ENCODE measurements at regions not wholly inside any gene's neighbourhood (a gene's known extent, or its start where the extent isn't known, plus 50 kb on each side); places are given as distances from the start of the nearest gene placed in this dataset.

DNA sequence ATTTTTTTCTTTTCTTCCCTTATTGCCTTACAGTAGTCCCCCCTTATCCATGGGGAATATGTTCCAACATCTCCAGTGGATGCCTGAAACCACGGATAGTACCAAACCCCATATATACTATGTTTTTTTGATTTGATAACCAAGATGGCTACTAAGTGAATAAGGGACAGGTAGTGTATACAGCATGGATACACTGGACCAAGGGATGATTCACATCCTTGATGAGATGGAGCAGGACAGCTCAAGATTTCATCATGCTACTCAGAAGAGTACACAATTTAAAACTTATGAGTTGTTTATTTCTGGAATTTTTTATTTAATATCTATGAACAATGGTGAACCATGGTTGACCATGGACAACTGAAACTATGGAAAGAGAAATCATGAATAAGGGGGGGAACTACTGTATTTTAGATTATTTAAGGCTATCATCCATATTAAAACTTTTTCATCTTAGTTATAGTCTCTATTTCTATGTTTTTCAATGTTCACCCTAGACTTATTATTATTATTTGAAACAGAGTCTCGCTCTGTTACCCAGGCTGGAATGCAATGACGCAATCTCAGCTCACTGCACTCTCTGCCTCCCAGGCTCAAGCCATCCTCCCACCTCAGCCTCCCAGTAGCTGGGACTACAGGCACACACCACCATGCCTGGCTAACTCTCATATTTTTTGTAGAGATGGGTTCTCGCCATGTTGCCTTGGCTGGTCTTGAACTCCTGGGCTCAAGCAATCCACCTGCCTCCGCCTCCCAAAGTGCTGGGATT lies 188.0 kb upstream of the PELI2 start:
- DNase-seq (ENCODE audit: insufficient read length) (no peak), FAIRE-seq (no peak)
- no peak for TF ChIP-seq POLR2AphosphoS5 (IDR thresholded peaks at IDR 0.05; ENCODE audit: low read depth, low read length)
- TF ChIP-seq POLR2A (IDR thresholded peaks at IDR 0.05; ENCODE audit: low read depth, low read length): no peak
- TF ChIP-seq TAF1 (IDR thresholded peaks at IDR 0.05; ENCODE audit: borderline replicate concordance, low read depth, low read length): no peak

DNA sequence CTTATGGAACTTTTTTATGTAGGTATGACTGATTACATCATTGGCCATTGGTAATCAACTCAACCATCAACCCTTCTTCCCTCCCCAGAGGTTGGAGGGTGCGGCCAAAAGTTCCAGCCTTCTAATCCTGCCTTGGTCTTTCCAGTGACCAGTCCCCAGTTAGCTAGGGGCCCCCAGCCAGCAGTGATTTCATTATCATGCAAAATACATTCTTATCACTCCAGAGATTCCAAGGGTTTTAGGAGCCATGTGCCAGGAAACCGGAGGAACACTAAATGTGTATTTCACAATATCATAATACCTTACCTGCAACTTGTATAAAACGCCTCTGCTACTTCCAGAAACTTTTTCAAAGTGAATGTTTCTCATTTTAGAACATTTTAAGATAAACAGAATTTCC lies 181.5 kb upstream of the PELI2 start:
- no peak for FAIRE-seq
- DNase-seq (ENCODE audit: insufficient read length): no peak
- TF ChIP-seq POLR2AphosphoS5 (IDR thresholded peaks at IDR 0.05; ENCODE audit: low read depth, low read length) (no peak), POLR2A (IDR thresholded peaks at IDR 0.05; ENCODE audit: low read depth, low read length) (no peak), TAF1 (IDR thresholded peaks at IDR 0.05; ENCODE audit: borderline replicate concordance, low read depth, low read length) (no peak)

DNA sequence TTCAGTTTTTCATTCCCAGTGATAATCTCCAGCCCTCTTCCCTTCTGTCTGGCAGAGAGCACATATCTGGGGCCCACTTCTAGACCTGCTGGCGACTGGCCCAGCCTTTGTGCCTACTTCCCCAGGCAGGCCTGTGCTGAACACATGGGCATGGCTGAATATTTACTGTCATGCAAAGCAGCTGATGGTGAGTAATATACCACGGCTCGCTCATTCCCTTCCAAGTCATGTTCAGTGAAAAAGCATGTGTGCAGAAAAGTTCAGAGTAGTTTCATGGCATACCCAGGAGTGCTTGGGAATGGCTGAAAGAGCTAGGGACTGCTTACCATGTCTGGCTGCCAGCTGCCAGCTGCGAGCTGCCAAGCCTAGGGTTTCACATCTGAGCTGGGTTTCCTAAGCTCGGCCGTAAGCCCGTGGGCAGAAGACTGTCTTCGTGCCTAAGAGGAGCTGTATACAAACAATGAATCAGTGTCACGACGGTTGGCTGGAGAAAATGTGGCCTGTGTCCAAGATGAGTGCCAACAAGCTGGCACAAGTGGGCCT lies 179.9 kb upstream of the PELI2 start:
- DNase-seq (ENCODE audit: insufficient read length): no peak
- TF ChIP-seq TAF1 (IDR thresholded peaks at IDR 0.05; ENCODE audit: borderline replicate concordance, low read depth, low read length): no peak
- no peak for TF ChIP-seq POLR2AphosphoS5 (IDR thresholded peaks at IDR 0.05; ENCODE audit: low read depth, low read length)
- TF ChIP-seq POLR2A (IDR thresholded peaks at IDR 0.05; ENCODE audit: low read depth, low read length): no peak
- no peak for FAIRE-seq

DNA sequence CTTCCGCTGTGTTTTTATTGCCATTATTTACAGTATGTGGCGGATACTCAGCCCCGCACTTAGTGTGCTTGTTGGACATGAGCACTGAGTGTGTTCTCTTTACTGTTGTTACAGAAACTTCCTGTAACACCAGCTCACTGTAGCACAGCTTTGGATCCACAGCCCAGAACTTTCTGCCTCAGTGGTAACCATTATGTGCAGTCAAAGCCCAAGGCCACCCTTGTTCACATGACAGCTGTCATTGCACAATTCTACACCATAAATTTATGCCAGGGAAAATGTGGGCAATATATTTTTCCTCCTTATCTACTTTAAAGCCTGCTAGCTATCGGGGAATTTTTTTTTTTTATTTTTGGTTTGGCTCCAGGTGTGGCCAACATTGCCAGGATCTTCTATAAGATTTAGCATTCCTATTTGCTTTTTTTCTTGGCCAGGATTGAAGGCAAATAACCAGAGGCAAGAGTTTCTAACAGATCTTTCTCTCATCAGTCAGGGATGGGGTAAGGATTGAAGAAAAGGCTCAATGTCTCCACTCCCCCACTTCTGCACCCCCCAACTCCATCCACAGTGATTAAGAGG lies 176.0 kb upstream of the PELI2 start:
- DNase-seq (ENCODE audit: insufficient read length) (no peak), FAIRE-seq (no peak)
- TF ChIP-seq POLR2AphosphoS5 (IDR thresholded peaks at IDR 0.05; ENCODE audit: low read depth, low read length): no peak
- no peak for TF ChIP-seq POLR2A (IDR thresholded peaks at IDR 0.05; ENCODE audit: low read depth, low read length)
- no peak for TF ChIP-seq TAF1 (IDR thresholded peaks at IDR 0.05; ENCODE audit: borderline replicate concordance, low read depth, low read length)

DNA sequence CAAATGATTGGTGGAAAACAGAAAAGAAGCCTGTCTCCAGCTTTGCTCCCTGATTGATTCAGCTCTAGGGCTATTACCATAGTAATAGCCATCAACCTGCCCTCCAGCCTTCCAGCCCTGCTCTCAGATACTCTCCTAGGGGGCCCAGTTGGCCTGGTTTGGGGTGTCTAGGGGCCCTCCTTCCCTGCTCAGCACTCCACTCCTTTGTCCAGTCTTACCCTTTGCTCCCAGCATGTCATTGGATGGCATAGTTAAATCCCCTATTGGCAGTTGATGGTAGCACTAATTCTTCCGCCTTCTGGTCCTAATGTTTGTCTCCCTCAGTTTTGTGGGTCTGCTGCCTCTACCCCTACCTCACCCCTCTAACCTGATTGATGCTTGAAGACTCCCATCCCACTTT lies 175.4 kb upstream of the PELI2 start:
- TF ChIP-seq POLR2A (IDR thresholded peaks at IDR 0.05; ENCODE audit: low read depth, low read length): no peak
- TF ChIP-seq TAF1 (IDR thresholded peaks at IDR 0.05; ENCODE audit: borderline replicate concordance, low read depth, low read length): no peak
- TF ChIP-seq POLR2AphosphoS5 (IDR thresholded peaks at IDR 0.05; ENCODE audit: low read depth, low read length): no peak
- no peak for DNase-seq (ENCODE audit: insufficient read length)
- FAIRE-seq: no peak

DNA sequence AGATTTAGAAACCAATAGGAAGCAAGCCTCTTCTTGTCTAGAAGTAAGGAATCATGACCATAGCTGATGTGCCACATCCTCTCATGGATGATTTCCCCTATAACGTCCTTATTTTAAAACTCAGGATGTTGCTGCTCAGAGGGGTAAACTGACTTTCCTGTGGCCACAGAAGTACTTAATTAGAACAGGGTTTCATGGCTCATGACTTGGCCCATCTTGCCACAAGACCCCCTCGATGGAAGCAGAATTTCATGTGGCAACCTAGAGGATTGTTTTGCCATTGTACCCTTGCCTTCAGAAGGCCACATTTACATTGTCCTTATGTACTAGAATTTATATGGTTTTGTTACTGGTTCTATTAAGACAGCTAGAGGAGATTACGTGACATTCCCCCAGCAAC lies 173.5 kb upstream of the PELI2 start:
- TF ChIP-seq POLR2AphosphoS5 (IDR thresholded peaks at IDR 0.05; ENCODE audit: low read depth, low read length) (no peak), POLR2A (IDR thresholded peaks at IDR 0.05; ENCODE audit: low read depth, low read length) (no peak), TAF1 (IDR thresholded peaks at IDR 0.05; ENCODE audit: borderline replicate concordance, low read depth, low read length) (no peak)
- DNase-seq (ENCODE audit: insufficient read length) (no peak), FAIRE-seq (no peak)

DNA sequence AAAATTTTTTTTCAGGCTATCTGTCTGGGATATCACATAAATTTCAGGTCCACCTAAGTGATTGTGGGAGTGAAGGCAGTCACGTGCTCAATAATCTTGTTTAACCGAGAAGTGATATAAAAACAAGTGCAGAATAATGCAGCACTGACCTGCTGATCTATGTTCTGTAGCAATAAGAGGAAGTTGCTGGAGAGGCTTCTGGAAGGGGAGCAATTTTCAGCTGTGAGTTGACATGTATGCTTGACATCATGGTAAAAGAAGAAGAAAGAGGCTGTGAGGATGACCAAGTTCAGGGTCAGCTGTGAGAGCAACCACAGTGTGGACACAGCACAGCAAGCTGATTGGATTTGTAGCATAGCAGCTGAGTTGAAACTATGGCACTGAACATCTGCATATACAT lies 172.0 kb upstream of the PELI2 start:
- no peak for FAIRE-seq
- TF ChIP-seq POLR2A (IDR thresholded peaks at IDR 0.05; ENCODE audit: low read depth, low read length): no peak
- no peak for TF ChIP-seq TAF1 (IDR thresholded peaks at IDR 0.05; ENCODE audit: borderline replicate concordance, low read depth, low read length)
- no peak for TF ChIP-seq POLR2AphosphoS5 (IDR thresholded peaks at IDR 0.05; ENCODE audit: low read depth, low read length)
- no peak for DNase-seq (ENCODE audit: insufficient read length)

DNA sequence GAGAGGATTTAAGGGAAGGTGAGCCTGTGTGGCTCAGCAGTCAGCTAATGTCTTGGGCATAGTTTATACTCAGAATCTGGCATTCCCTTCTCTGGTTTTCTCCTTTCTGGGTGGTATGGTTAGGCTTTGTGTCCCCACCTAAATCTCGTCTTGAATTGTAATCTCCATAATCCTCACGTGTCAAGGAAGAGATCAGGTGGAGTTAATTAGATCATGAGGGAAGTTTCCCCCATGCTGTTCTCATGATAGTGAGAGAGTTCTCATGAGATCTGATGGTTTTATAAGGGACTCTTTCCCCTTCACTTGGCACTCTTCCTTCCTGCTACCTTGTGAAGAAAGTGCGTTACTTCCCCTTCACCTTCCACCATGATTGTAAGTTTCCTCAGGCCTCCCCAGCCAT lies 169.8 kb upstream of the PELI2 start:
- no peak for DNase-seq (ENCODE audit: insufficient read length)
- FAIRE-seq: no peak
- TF ChIP-seq POLR2AphosphoS5 (IDR thresholded peaks at IDR 0.05; ENCODE audit: low read depth, low read length): no peak
- TF ChIP-seq TAF1 (IDR thresholded peaks at IDR 0.05; ENCODE audit: borderline replicate concordance, low read depth, low read length): no peak
- TF ChIP-seq POLR2A (IDR thresholded peaks at IDR 0.05; ENCODE audit: low read depth, low read length): no peak

DNA sequence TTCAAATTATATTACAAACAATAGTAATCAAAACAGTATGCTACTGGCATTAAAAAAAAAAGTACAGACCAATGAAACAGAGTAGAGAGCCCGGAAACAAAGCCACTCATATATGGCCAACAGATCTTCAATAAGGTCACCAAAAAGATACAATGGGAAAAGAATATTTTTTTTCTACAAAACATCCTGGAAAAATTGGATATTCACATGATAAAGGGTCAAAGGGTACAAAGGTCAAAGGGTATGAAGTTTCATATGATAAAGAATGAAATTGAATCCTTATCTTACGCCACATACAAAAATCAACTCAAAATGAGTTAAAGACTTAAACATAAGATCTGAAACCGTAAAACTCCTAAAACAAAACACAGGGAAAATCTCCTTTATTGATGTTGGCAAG lies 168.5 kb upstream of the PELI2 start:
- DNase-seq (ENCODE audit: insufficient read length) (no peak), FAIRE-seq (no peak)
- TF ChIP-seq POLR2A (IDR thresholded peaks at IDR 0.05; ENCODE audit: low read depth, low read length) (no peak), POLR2AphosphoS5 (IDR thresholded peaks at IDR 0.05; ENCODE audit: low read depth, low read length) (no peak)

DNA sequence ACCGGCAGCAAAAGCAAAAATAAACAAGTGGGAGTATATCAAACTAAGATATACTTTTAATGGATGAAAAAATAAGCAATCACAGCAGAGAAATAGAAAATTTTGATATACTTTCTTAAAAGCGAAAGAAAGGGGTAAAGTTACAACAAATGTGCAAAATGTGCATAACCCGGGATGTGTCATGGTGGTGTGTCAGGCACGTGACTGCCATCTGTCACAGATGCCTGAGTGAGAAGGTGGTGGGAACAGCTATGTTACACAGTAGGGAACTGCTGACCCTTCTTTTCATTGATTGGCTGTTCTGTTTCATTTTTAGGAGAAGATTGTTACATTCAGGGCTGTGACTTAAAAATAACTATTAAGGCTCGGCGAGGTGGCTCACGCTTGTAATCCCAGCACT lies 168.1 kb upstream of the PELI2 start:
- no peak for TF ChIP-seq POLR2A (IDR thresholded peaks at IDR 0.05; ENCODE audit: low read depth, low read length)
- no peak for TF ChIP-seq POLR2AphosphoS5 (IDR thresholded peaks at IDR 0.05; ENCODE audit: low read depth, low read length)
- TF ChIP-seq TAF1 (IDR thresholded peaks at IDR 0.05; ENCODE audit: borderline replicate concordance, low read depth, low read length): no peak
- DNase-seq (ENCODE audit: insufficient read length) (no peak), FAIRE-seq (no peak)

DNA sequence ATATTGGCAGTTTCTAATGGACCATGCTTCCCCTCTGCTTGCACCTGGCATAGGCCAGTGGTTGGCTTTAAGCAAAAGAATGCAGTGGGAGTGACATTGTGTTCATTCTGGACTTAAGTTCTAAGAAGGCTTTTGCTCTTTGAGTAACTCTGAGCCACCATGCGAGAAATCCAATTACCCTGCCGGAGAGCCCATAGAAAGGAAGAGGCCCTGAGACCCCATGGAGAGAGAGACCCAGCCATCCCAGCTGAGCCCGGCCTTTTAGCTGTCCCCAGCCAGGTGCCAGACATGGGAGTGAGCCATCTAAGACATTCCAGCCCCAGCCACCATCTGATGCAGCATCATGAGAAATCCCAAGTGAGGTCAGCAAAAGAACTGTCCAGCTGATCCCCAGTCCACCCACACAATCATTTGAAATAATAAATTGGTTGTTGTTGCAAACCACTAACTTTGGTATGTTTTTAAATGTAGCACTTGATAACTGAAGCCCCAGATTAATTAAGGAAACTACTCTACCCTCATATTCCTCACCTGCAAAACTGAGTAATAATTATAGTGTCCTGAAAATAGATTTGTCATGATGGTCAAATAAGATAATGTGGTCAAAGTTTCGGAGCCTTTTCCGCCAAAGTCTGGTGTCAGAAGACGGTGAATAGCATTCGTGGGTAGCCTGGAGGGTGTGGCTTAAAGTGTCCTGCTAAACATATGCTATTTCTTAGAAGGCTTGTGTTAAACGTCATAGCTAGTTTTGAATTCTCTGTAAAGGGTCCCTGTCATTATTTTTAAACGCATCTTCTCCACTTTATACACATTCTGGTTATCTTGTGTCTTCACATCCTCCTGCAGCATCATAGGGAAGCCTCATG lies 166.6 kb upstream of the PELI2 start:
- no peak for FAIRE-seq

More for the DNA sequence above, 166.6 kb upstream of the PELI2 start:
- no peak for DNase-seq (ENCODE audit: insufficient read length)
- no peak for TF ChIP-seq TAF1 (IDR thresholded peaks at IDR 0.05; ENCODE audit: borderline replicate concordance, low read depth, low read length)
- no peak for TF ChIP-seq POLR2AphosphoS5 (IDR thresholded peaks at IDR 0.05; ENCODE audit: low read depth, low read length)
- no peak for TF ChIP-seq POLR2A (IDR thresholded peaks at IDR 0.05; ENCODE audit: low read depth, low read length)
